K562 (cell line): ENCODE measurements at regions not wholly inside any gene's neighbourhood (a gene's known extent, or its start where the extent isn't known, plus 50 kb on each side); places are given as distances from the start of the nearest gene placed in this dataset.

Source experiments
- ATAC-seq: fragments of 200-7000 bp; cut with Tn5 transposase; 3 replicates; pipeline ENCODE4 v1.9.1; 2020; ENCODE audit warnings: moderate library complexity
- BruUV-seq: library from RNA; stranded (reverse); fragments of 400-500 nt; replicated peaks from 2 replicates; lab custom pipeline; 2021; lab: Mats Ljungman, UMichigan
- CTCF ChIA-PET: fragments of 300-600 bp; formaldehyde crosslinking; extraction: SDS; loops from one replicate; lab custom pipeline; 2021; ENCODE audit warnings: low intra/inter-chr PET ratio; lab: Yijun Ruan, JAX
- POLR2A ChIA-PET: fragments of 300-600, 350-650 bp; sonication (Branson Sonifier 250); formaldehyde crosslinking; extraction: SDS; loops from one replicate; lab custom pipeline; 2021; ENCODE audit warnings: antibody characterized with exemption, inconsistent platforms; lab: Yijun Ruan, JAX
- DNase-seq, 4 experiments: peaks; one replicate each; pipeline versions ENCODE4 v3.0.0 to v3.0.0-alpha.2; 2011 to 2018; ENCODE audit warnings: low spot score in 3 of 4, mixed read lengths in 3 of 4; ENCODE audit errors: extremely low read depth in 1 of 4
- FAIRE-seq: peaks from 2 replicates; lab custom pipeline; 2011; peaks lifted over from hg19 to GRCh38; lab: Jason Lieb, UNC
- H2AFZ ChIP-seq: 2 replicates; pipeline ENCODE4 v1.6.0; 2011; ENCODE audit warnings: low read depth, low read length, control low read depth, inconsistent platforms
- H3K27ac ChIP-seq: fragments of 200-600 bp; 3 replicates; pipeline ENCODE4 v1.8.0; 2011; ENCODE audit warnings: low read depth, mild to moderate bottlenecking, control low read depth, inconsistent platforms, low read length, moderate library complexity, mixed read lengths; ENCODE audit errors: extremely low read depth
- H3K27me3 ChIP-seq, 2 experiments: fragments of 300-600 bp in 1 of 2; 2 replicates in 1 of 2; 3 replicates in 1 of 2; pipeline versions ENCODE4 v1.6.0 to v1.8.0; 2011; ENCODE audit warnings: inconsistent platforms in 2 of 2, low read length in 2 of 2, mild to moderate bottlenecking in 1 of 2, mixed read lengths in 1 of 2, moderate library complexity in 1 of 2; ENCODE audit not compliant: control insufficient read depth in 2 of 2, insufficient read depth in 2 of 2
- H3K36me3 ChIP-seq: fragments of 300-600 bp; 3 replicates; pipeline ENCODE4 v1.8.0; 2011; ENCODE audit warnings: mild to moderate bottlenecking, low read length, inconsistent platforms; ENCODE audit not compliant: control insufficient read depth, insufficient read depth
- H3K4me1 ChIP-seq, 2 experiments: fragments of 200-600 bp in 1 of 2; replicated peaks in 1 of 2; 2 replicates in 1 of 2; 3 replicates in 1 of 2; pipeline versions ENCODE4 v1.5.1 to v1.8.0; 2011; ENCODE audit warnings: inconsistent platforms in 2 of 2, low read length in 2 of 2, mild to moderate bottlenecking in 1 of 2, mixed read lengths in 1 of 2, moderate library complexity in 1 of 2; ENCODE audit not compliant: control insufficient read depth in 2 of 2, insufficient read depth in 2 of 2
- H3K4me2 ChIP-seq: 2 replicates; pipeline ENCODE4 v1.6.1; 2011; ENCODE audit warnings: low read length, control low read depth, inconsistent platforms, mixed read lengths; ENCODE audit not compliant: insufficient read depth
- H3K4me3 ChIP-seq: fragments of 200-600 bp; sonication (generic), shearing (Covaris generic); 2 replicates; pipeline ENCODE4 v1.5.1; 2016; ENCODE audit warnings: control low read depth, inconsistent platforms
- H3K79me2 ChIP-seq: fragments of 200-600 bp; 3 replicates; pipeline ENCODE4 v1.8.0; 2011; ENCODE audit warnings: low read length, inconsistent platforms; ENCODE audit not compliant: control insufficient read depth, insufficient read depth
- H3K9ac ChIP-seq, 2 experiments: 2 replicates each; pipeline versions ENCODE4 v1.6.0 to v1.6.1; 2011; ENCODE audit warnings: low read depth in 2 of 2, low read length in 2 of 2, control low read depth in 1 of 2, inconsistent platforms in 1 of 2, mild to moderate bottlenecking in 1 of 2, mixed read lengths in 1 of 2; ENCODE audit not compliant: insufficient read depth in 1 of 2
- H3K9me1 ChIP-seq: one replicate; pipeline ENCODE4 v1.6.0; 2011; ENCODE audit warnings: inconsistent platforms, mild to moderate bottlenecking, low read length, moderate library complexity; ENCODE audit not compliant: control insufficient read depth, insufficient read depth
- H3K9me3 ChIP-seq: replicated peaks from 2 replicates; pipeline ENCODE4 v1.5.1; 2011; ENCODE audit warnings: low read depth, low read length, inconsistent platforms; ENCODE audit not compliant: control insufficient read depth, insufficient read depth
- H4K20me1 ChIP-seq: replicated peaks from 2 replicates; pipeline ENCODE4 v1.6.1; 2011; ENCODE audit warnings: low read length, inconsistent platforms, mixed read lengths; ENCODE audit not compliant: control insufficient read depth, insufficient read depth
- ARID3B ChIP-seq: fragments of 250-450 bp; sonication (Bioruptor Pico); IDR thresholded peaks from 2 replicates; pipeline ENCODE4 v1.4.0; 2020; ENCODE audit warnings: borderline replicate concordance
- CREB3 ChIP-seq: fragments of 450-650 bp; conservative IDR thresholded peaks from 2 replicates; pipeline ENCODE4 v1.6.1; 2016; ENCODE audit warnings: missing genetic modification characterization, low read depth, mild to moderate bottlenecking, missing compliant biosample characterization, moderate library complexity
- MCM3 ChIP-seq: fragments of 450-650 bp; IDR thresholded peaks from 2 replicates; pipeline ENCODE4 v1.6.1; 2016
- NELFE ChIP-seq: IDR thresholded peaks from 2 replicates; pipeline ENCODE4 v1.6.1; 2011; ENCODE audit warnings: mild to moderate bottlenecking; ENCODE audit not compliant: insufficient read depth, insufficient read length
- NONO ChIP-seq, 2 experiments: fragments of 200-400 bp in 1 of 2; fragments of 450-650 bp in 1 of 2; formaldehyde crosslinking in 1 of 2; IDR thresholded peaks; 2 replicates each; pipeline ENCODE4 v1.6.1; 2017; ENCODE audit warnings: low read depth in 2 of 2, mild to moderate bottlenecking in 2 of 2, moderate library complexity in 2 of 2, low read length in 1 of 2
- RUNX1 ChIP-seq: sonication (generic); IDR thresholded peaks from 2 replicates; pipeline ENCODE4 v1.6.1; 2016; ENCODE audit warnings: antibody characterized with exemption, low read depth
- SIRT6 ChIP-seq: IDR thresholded peaks from one replicate; pipeline ENCODE4 v1.6.1; 2012; ENCODE audit warnings: low read depth, mild to moderate bottlenecking, control low read depth, inconsistent platforms, low read length, moderate library complexity
- SMAD2 ChIP-seq: fragments of 150-350 bp; IDR thresholded peaks from 2 replicates; pipeline ENCODE4 v1.6.1; 2014; ENCODE audit warnings: low read depth, mild to moderate bottlenecking, low read length
- TEAD2 ChIP-seq: fragments of 450-650 bp; IDR thresholded peaks from 2 replicates; pipeline ENCODE4 v1.6.1; 2016; ENCODE audit warnings: missing genetic modification characterization, control low read depth, missing compliant biosample characterization
- ZNF232 ChIP-seq: sonication (generic); formaldehyde crosslinking; IDR thresholded peaks from 2 replicates; pipeline ENCODE4 v1.8.0; 2022; ENCODE audit warnings: mild to moderate bottlenecking, missing genetic modification reagents
- WGBS: fragments of 100-300 bp; shearing (Covaris generic); methylation state at CpG from one replicate; pipeline ENCODE4 v1.1.6; 2016; ENCODE audit warnings: low coverage, mixed read lengths; ENCODE audit not compliant: insufficient coverage; ENCODE audit errors: missing lambda C conversion rate; 5-methylcytosine and 5-hydroxymethylcytosine counted together
- in situ Hi-C: fragments of 300-500 bp; cut with MboI; formaldehyde crosslinking; loops from 4 replicates; pipeline ENCODE4 v1.15.0; 2018; ENCODE audit warnings: inconsistent platforms, mixed read lengths
- intact Hi-C: fragments of 100-400 bp; cut with micrococcal nuclease; formaldehyde crosslinking; loops from 2 replicates; pipeline ENCODE4 v1.14.2; 2022

GRCh38 chr13:47239025-47239424 lies 342.2 kb upstream of the HTR2A start:
- Histone ChIP-seq H3K9me3 (no peaks in the 10 kb centered on the region), H3K9me1 (no peaks in the 10 kb centered on the region), H4K20me1 (no peaks in the 10 kb centered on the region), H3K4me3 (no peak overlapping the region), H3K4me1 (no peaks in the 10 kb centered on the region), H3K36me3 (no peaks in the 10 kb centered on the region), H3K4me2 (no peak overlapping the region), H3K79me2 (no peaks in the 10 kb centered on the region), H3K27ac (no peak overlapping the region), H2AFZ (no peak overlapping the region), H3K27me3 (no peaks in the 10 kb centered on the region), H3K9ac (no peak overlapping the region)
- intact Hi-C loops (no loop called here), in situ Hi-C loops (no loop called here)
- BruUV-seq = no TSS peak
- FAIRE-seq = no peak
- POLR2A ChIA-PET = interaction anchor here (0.6 to 0.7 kb wide), 4 partner anchors 9 to 325 kb away, joined by 3 read pairs; no protein-coding TSS in a partner anchor
- 0% methylated on average over 3 of the region's 3 CpGs for WGBS
- DNase-seq = no peak
- TF ChIP-seq TEAD2 (tag) (no peak), MCM3 (no peak), RUNX1 (no peak), ARID3B (CRISPR knock-in tag) (no peak), SIRT6 (no peak), CREB3 (tag) (no peak), ZNF232 (CRISPR knock-in tag) (no peak), NELFE (no peak), SMAD2 (no peak), NONO (IDR thresholded peaks at IDR 0.05; ENCODE audit: low read depth in 2 of 2, low read length in 1 of 2) (no peak)
- no peak for ATAC-seq
- CTCF ChIA-PET = no interaction called here
